ENCODE measurements at regions not wholly inside any gene's neighbourhood (a gene's known extent, or its start where the extent isn't known, plus 50 kb on each side); places are given as distances from the start of the nearest gene placed in this dataset.

DNA sequence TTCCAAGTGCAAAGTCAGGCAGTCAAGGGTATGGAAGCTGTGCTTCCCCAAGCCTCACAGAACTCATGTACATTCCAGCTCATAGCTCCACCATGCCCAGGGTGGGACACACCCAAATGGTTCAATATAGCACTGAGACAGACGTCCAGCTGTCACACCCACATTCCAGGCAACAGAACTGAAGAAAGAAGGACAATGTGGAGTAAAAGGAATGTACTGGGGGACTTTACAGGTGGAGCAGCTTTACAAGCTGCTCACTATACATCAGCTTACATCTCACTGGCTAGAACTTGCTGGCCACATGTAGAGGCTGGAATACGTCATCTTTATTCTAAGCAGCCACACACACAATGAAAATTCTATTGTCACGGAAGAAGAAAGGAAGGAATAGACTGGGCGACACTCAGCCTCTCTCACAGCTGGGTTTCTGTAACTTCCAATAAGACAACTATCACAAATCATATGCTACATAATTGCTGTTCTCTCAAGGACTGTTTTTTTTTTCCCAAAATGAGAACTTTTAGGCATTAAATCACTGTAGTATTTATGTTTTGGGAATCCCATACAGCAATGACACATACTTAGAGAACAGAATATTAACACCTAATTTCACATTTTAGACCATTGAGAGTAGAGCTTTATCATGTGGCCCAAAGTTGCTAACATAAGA, 86.1 kb downstream of the KLF12 start (continued):
- TF ChIP-seq, protein P1, sequence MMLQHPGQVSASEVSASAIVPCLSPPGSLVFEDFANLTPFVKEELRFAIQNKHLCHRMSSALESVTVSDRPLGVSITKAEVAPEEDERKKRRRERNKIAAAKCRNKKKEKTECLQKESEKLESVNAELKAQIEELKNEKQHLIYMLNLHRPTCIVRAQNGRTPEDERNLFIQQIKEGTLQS (IDR thresholded peaks at IDR 0.05), result no peak
- TF ChIP-seq CEBPB (IDR thresholded peaks at IDR 0.05; ENCODE audit: low read depth) (no peak), FOSL1 (IDR thresholded peaks at IDR 0.05; ENCODE audit: low read depth) (no peak), EZH2phosphoT487 (IDR thresholded peaks at IDR 0.05; ENCODE audit: borderline replicate concordance) (no peak)

DNA sequence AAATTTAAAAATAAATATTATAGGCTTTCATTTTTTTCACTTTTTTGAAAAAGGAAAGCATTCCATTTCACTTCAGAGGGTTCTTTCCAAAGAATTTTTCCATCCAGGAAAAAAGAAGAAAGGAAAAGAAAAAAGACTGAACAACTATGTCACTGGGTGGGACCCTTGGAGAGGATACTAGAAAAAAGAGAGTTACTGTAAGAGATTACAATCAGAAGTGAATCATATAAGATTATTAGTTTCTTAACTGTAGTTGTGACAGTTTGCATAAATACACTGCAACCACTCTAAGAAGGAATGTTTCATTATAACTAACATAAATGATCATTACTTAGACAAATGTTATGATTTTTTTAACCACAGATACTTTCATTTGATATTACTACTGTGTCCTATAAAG, 87.8 kb downstream of the KLF12 start:
- no peak for DNase-seq (ENCODE audit: low read depth, low spot score)
- BruUV-seq (replicated peaks), result no TSS peak
- H3K36me3 ChIP-seq (ENCODE audit: control insufficient read depth in 1 of 2, insufficient read depth in 2 of 2, low read length in 2 of 2), result no peaks in the 10 kb centered on the region
- TF ChIP-seq, protein P2, sequence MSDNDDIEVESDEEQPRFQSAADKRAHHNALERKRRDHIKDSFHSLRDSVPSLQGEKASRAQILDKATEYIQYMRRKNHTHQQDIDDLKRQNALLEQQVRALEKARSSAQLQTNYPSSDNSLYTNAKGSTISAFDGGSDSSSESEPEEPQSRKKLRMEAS (IDR thresholded peaks at IDR 0.05), result no peak
- TF ChIP-seq TCF7L2 (IDR thresholded peaks at IDR 0.05; ENCODE audit: borderline replicate concordance, extremely low read depth, insufficient read depth, insufficient read length), result no peak
- no peak for TF ChIP-seq ZFX (IDR thresholded peaks at IDR 0.05)
- no peak for TF ChIP-seq EGR1 (IDR thresholded peaks at IDR 0.05; ENCODE audit: low read depth)
- TF ChIP-seq, protein P3, sequence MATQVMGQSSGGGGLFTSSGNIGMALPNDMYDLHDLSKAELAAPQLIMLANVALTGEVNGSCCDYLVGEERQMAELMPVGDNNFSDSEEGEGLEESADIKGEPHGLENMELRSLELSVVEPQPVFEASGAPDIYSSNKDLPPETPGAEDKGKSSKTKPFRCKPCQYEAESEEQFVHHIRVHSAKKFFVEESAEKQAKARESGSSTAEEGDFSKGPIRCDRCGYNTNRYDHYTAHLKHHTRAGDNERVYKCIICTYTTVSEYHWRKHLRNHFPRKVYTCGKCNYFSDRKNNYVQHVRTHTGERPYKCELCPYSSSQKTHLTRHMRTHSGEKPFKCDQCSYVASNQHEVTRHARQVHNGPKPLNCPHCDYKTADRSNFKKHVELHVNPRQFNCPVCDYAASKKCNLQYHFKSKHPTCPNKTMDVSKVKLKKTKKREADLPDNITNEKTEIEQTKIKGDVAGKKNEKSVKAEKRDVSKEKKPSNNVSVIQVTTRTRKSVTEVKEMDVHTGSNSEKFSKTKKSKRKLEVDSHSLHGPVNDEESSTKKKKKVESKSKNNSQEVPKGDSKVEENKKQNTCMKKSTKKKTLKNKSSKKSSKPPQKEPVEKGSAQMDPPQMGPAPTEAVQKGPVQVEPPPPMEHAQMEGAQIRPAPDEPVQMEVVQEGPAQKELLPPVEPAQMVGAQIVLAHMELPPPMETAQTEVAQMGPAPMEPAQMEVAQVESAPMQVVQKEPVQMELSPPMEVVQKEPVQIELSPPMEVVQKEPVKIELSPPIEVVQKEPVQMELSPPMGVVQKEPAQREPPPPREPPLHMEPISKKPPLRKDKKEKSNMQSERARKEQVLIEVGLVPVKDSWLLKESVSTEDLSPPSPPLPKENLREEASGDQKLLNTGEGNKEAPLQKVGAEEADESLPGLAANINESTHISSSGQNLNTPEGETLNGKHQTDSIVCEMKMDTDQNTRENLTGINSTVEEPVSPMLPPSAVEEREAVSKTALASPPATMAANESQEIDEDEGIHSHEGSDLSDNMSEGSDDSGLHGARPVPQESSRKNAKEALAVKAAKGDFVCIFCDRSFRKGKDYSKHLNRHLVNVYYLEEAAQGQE (IDR thresholded peaks at IDR 0.05; ENCODE audit: low read depth), result no peak
- H3K27ac ChIP-seq (ENCODE audit: low read depth, low read length), result no peak overlapping the region
- H3K4me3 ChIP-seq (replicated peaks in 1 of 2; ENCODE audit: low read depth in 1 of 2, low read length in 2 of 2), result no peak overlapping the region
- no peaks in the 10 kb centered on the region for H3K9me3 ChIP-seq (ENCODE audit: control insufficient read depth in 1 of 2, insufficient read depth in 1 of 2, low read depth in 1 of 2, low read length in 2 of 2)
- no peaks in the 10 kb centered on the region for H4K20me1 ChIP-seq (ENCODE audit: insufficient read depth)
- intact Hi-C loops (cut with micrococcal nuclease), result no loop called here
- ChIA-PET RAD21 (ENCODE audit: low non-redundant PET in 1 of 2, low total read pairs in 2 of 2, uncharacterized antibody in 2 of 2, unreplicated experiment in 2 of 2) (no interaction called here), POLR2A (no interaction called here), CTCF (no interaction called here)
- H3K79me2 ChIP-seq (ENCODE audit: insufficient read depth, low read length), result no peaks in the 10 kb centered on the region
- H3K27me3 ChIP-seq (ENCODE audit: insufficient read depth, low read length), result no peaks in the 10 kb centered on the region
- no peak for ATAC-seq
- H3K4me1 ChIP-seq (ENCODE audit: control insufficient read depth in 1 of 2, insufficient read depth in 2 of 2, low read length in 2 of 2), result peaks cover 7 to 26% of the 10 kb centered on the region in 2 experiments
- H3K4me2 ChIP-seq (ENCODE audit: low read length), result no peak overlapping the region
- no peak overlapping the region for H3K9ac ChIP-seq (ENCODE audit: low read length)
- no peaks in the 10 kb centered on the region for H3K9me2 ChIP-seq (ENCODE audit: insufficient read depth)
- H2AFZ ChIP-seq (ENCODE audit: low read depth, low read length, poor library complexity, severe bottlenecking), result no peak overlapping the region

Measured in HCT116 (cell line).